Left ventricle myocardium inferior (tissue), 1 donor: ENCODE measurements at regions not wholly inside any gene's neighbourhood (a gene's known extent, or its start where the extent isn't known, plus 50 kb on each side); places are given as distances from the start of the nearest gene placed in this dataset.

Source experiments
- DNase-seq: peaks from one replicate; pipeline ENCODE4 v3.0.0-alpha.2; 2020
- H3K27ac ChIP-seq: fragments of 200-600 bp; replicated peaks from 2 replicates; pipeline ENCODE4 v1.8.0; 2021
- H3K27me3 ChIP-seq: fragments of 200-600 bp; 2 replicates; pipeline ENCODE4 v1.8.0; 2021; ENCODE audit warnings: low read depth
- H3K36me3 ChIP-seq: fragments of 200-600 bp; 2 replicates; pipeline ENCODE4 v1.8.0; 2021
- H3K4me1 ChIP-seq: fragments of 200-600 bp; 2 replicates; pipeline ENCODE4 v1.8.0; 2021
- H3K4me3 ChIP-seq: fragments of 200-600 bp; 2 replicates; pipeline ENCODE4 v1.8.0; 2021; ENCODE audit warnings: mild to moderate bottlenecking, moderate library complexity
- H3K9me3 ChIP-seq: fragments of 200-600 bp; replicated peaks from 2 replicates; pipeline ENCODE4 v1.8.0; 2021
- intact Hi-C: fragments of 100-400 bp; cut with micrococcal nuclease; formaldehyde crosslinking; loops from one replicate; pipeline ENCODE4 v1.11.0; 2022
- TF ChIP-seq, protein P1 (sequence below): fragments of 200-600 bp; IDR thresholded peaks from 2 replicates; pipeline ENCODE4 v1.8.0; 2021; ENCODE audit warnings: antibody characterized with exemption, mild to moderate bottlenecking, borderline replicate concordance
- donor health status: DM: no; HTN: yes; CAD: no; lungs with severe emphysema.

DNA sequence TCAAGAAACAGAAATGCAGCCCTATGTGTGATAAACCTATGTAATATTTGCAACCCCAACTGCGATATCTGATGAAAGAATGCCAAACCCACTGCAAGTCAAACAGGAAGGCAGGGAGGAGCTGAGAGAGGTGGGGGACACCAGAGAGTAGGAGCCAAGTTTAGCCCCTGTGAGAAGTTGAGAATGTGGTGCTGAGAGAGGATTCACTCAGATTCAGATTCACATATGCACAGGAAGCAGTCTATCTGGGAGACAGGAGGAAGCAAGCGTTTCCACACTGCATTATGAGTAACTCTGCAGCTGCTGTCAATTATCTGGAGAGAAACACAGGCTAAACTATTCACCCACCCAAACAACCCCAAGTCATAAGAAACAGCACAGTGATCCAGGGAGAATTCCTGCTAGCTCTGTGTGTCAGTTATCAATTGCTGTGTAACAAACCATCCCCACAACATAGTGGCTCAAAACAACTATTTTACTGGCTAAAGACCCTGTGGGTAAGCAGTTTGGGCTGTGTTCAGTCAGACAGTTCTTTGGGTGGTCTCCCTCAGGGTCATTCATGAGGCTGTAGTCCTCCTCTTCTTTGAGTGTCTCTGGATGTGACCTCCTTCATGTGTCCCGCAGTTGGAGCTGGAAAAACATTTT, 161.9 kb upstream of the RAI14 start:
- peaks cover 8% of the 10 kb centered on the region for H3K9me3 ChIP-seq
- TF ChIP-seq, protein P1, sequence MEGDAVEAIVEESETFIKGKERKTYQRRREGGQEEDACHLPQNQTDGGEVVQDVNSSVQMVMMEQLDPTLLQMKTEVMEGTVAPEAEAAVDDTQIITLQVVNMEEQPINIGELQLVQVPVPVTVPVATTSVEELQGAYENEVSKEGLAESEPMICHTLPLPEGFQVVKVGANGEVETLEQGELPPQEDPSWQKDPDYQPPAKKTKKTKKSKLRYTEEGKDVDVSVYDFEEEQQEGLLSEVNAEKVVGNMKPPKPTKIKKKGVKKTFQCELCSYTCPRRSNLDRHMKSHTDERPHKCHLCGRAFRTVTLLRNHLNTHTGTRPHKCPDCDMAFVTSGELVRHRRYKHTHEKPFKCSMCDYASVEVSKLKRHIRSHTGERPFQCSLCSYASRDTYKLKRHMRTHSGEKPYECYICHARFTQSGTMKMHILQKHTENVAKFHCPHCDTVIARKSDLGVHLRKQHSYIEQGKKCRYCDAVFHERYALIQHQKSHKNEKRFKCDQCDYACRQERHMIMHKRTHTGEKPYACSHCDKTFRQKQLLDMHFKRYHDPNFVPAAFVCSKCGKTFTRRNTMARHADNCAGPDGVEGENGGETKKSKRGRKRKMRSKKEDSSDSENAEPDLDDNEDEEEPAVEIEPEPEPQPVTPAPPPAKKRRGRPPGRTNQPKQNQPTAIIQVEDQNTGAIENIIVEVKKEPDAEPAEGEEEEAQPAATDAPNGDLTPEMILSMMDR = no peak
- H3K27ac ChIP-seq = no peak overlapping the region
- H3K27me3 ChIP-seq = peaks cover 3% of the 10 kb centered on the region
- H3K4me1 ChIP-seq = peaks cover 26% of the 10 kb centered on the region
- H3K36me3 ChIP-seq = no peaks in the 10 kb centered on the region
- DNase-seq = no peak
- H3K4me3 ChIP-seq = no peak overlapping the region
- intact Hi-C loops = no loop called here

GRCh38 chr5:34495178-34495577, 160.9 kb upstream of the RAI14 start:
- no peak for DNase-seq
- intact Hi-C loops = no loop called here
- TF ChIP-seq, protein P1 = no peak
- Histone ChIP-seq H3K4me1 (peaks cover 31% of the 10 kb centered on the region), H3K27ac (no peak overlapping the region), H3K4me3 (no peak overlapping the region), H3K27me3 (no peaks in the 10 kb centered on the region), H3K9me3 (peaks cover 8% of the 10 kb centered on the region), H3K36me3 (no peaks in the 10 kb centered on the region)

DNA sequence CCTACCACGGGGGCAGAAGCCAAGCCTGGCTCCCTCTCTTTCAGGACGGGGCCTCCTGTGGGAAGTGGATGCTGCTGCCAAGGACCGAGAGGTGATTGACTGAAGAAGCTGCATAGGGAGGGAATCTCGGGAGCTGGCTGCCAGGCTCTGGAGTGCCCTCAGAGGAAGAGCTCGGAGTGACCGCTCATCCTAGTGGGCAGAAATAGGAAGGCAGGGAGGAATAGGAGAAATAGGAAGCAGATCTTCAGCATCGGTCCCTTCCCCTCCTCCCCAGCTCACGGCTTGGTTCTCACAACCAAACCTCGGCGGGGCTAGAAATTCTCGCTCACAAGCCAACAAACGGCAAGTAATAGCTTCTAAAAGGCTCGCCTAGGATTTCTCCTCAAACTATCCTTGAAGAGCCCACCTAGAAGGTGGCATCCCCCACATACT, 159.9 kb upstream of the RAI14 start:
- TF ChIP-seq, protein P1 = no peak
- Histone ChIP-seq H3K27ac (peak overlapping the region; percentile 54), H3K4me1 (peaks cover 31% of the 10 kb centered on the region), H3K9me3 (peaks cover 8% of the 10 kb centered on the region), H3K36me3 (no peaks in the 10 kb centered on the region), H3K4me3 (peak overlapping the region; percentile 19), H3K27me3 (no peaks in the 10 kb centered on the region)
- no peak for DNase-seq
- intact Hi-C loops = no loop called here

DNA sequence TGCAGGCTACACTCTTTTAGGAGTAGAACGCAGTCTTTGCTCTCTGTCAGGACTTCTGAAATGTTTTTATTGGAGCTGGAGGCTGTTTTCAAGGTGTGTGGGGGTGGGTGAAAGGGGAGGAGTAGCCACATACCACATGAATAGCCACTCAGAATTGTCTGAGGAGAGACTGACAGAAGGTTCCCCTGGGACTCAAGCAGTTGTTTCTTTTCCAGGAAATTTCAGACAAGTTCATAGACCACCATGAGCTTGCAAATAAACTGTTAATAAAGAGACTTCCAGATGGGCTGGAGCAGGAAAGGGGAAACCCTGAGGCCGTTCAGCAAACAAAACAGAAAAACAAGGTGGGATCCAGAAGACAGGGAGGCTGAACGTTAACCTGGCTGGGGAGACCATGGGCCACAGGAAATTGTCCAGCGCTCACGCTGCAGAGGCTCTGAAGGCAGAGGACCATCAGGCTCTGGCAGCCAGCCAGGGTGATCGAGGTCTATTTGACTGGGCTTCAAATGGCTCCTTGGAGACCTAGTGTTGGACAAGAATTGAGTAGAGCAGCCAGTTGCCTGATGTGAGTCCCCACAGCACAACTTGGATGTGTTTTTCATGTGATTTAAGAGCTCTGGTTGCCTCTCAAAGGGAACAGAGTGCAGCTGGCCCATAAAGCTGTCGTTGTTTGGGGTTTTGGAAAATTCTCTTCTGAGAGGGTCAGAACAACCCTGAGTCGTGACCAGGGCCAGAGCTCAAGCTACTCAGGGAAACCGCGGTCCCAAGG, 159.2 kb upstream of the RAI14 start:
- TF ChIP-seq, protein P1 = no peak
- no peaks in the 10 kb centered on the region for H3K36me3 ChIP-seq
- intact Hi-C loops = no loop called here
- H3K27ac ChIP-seq = peak overlapping the region; percentile 54
- DNase-seq = peak; percentile 75
- peaks cover 31% of the 10 kb centered on the region for H3K4me1 ChIP-seq
- H3K27me3 ChIP-seq = no peaks in the 10 kb centered on the region
- H3K9me3 ChIP-seq = peaks cover 8% of the 10 kb centered on the region
- peak overlapping the region; percentile 19 for H3K4me3 ChIP-seq

GRCh38 chr5:34497470-34497808, 158.7 kb upstream of the RAI14 start:
- peaks cover 8% of the 10 kb centered on the region for H3K9me3 ChIP-seq
- no peaks in the 10 kb centered on the region for H3K36me3 ChIP-seq
- H3K27ac ChIP-seq = peak overlapping the region; percentile 54
- no peak for DNase-seq
- H3K27me3 ChIP-seq = peaks cover 2% of the 10 kb centered on the region
- intact Hi-C loops = no loop called here
- TF ChIP-seq, protein P1 = no peak
- H3K4me1 ChIP-seq = peaks cover 31% of the 10 kb centered on the region
- no peak overlapping the region for H3K4me3 ChIP-seq
